ENCODE measurements at regions not wholly inside any gene's neighbourhood (a gene's known extent, or its start where the extent isn't known, plus 50 kb on each side); places are given as distances from the start of the nearest gene placed in this dataset.

DNA sequence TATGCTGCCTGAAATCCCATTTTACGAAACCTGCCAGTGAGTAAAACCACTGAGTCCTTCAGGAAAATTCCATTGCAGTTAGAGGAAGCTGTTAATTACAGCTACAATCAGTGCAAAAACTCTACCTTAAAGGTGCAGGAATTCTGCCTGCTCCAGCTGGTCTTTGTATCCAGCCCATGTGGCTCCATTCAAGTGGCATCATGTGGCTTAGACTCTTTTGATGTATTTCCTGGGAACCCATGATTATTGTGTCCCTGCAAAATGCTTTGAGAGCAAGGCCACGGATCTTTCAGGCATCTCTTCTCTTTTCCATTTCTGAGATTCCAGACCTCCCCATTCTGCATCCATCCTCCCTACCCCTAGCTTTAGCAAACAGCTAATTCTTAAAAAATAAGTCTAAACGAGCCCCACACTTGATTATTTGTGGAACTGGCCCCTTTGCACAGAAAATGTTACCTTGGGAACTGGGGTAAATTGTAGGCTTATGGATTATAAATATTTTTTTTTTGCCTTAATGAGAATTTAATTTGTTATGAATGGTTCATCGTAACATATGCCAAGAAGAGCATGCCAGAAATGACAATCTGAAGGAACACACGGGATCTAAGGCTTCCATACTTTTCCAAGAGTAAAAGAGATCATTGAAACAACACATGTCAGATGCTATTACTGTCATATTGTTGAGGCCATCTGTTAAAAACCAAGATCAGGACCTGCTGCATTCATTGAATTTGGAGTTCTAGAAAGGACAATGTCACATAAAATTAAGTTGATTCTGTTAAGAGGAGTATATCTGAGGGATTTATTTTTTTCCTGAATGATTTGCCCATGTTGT is 144.6 kb downstream of the TPH2 start:
- no peak overlapping the region for H3K27ac ChIP-seq
- H3K4me3 ChIP-seq = no peak overlapping the region
- H3K36me3 ChIP-seq = no peaks in the 10 kb centered on the region
- no peak for DNase-seq
- TF ChIP-seq, protein P1, sequence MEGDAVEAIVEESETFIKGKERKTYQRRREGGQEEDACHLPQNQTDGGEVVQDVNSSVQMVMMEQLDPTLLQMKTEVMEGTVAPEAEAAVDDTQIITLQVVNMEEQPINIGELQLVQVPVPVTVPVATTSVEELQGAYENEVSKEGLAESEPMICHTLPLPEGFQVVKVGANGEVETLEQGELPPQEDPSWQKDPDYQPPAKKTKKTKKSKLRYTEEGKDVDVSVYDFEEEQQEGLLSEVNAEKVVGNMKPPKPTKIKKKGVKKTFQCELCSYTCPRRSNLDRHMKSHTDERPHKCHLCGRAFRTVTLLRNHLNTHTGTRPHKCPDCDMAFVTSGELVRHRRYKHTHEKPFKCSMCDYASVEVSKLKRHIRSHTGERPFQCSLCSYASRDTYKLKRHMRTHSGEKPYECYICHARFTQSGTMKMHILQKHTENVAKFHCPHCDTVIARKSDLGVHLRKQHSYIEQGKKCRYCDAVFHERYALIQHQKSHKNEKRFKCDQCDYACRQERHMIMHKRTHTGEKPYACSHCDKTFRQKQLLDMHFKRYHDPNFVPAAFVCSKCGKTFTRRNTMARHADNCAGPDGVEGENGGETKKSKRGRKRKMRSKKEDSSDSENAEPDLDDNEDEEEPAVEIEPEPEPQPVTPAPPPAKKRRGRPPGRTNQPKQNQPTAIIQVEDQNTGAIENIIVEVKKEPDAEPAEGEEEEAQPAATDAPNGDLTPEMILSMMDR (IDR thresholded peaks at IDR 0.05) = no peak
- H3K9me3 ChIP-seq = no peaks in the 10 kb centered on the region
- ATAC-seq = no peak
- H3K27me3 ChIP-seq = no peaks in the 10 kb centered on the region
- H3K4me1 ChIP-seq = no peaks in the 10 kb centered on the region
- intact Hi-C loops (cut with DNase I) = no loop called here

DNA sequence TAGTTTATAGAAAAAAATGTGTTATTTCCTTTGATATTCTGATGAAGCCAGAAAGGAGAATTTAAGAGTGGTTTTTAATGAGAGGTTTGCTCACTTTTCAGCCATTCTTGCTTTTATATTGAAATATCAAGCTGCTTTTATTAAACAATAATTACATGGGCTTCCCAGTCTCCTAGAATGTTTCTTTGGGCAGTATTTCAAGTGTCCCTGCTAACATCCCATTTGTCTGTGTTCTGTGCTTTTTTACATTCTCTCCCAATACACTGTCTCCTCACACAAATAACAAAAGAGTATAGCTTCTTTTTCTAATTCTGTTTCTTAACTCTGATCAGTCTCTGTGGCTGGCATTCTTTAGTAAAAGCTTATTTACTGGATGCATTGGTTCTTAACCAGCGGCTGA is 145.4 kb downstream of the TPH2 start:
- DNase-seq = no peak
- no peak overlapping the region for H3K27ac ChIP-seq
- H3K4me3 ChIP-seq = no peak overlapping the region
- intact Hi-C loops (cut with DNase I) = no loop called here
- TF ChIP-seq, protein P1 (IDR thresholded peaks at IDR 0.05) = no peak
- H3K4me1 ChIP-seq = no peaks in the 10 kb centered on the region
- H3K27me3 ChIP-seq = no peaks in the 10 kb centered on the region
- no peaks in the 10 kb centered on the region for H3K36me3 ChIP-seq
- ATAC-seq = no peak
- no peaks in the 10 kb centered on the region for H3K9me3 ChIP-seq

DNA sequence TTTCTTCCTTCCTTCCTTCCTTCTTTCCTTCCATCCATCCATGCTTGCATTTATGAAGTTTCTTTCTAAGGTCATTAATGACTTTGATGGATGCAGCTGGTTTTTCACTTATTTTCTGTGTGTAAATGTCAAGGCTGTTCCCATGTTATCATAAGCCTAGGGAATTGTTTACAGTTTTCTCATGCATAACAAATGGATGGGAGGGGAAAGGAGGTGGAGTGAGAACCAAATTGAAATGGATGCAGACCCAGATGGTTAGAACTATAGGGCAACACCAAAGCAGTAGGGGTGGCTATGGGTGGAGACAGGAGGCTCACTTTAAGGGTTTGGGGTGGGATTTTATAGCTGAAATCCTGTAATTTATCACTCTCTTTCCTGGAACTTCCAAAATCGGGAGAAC is 146.2 kb downstream of the TPH2 start:
- intact Hi-C loops (cut with DNase I) = no loop called here
- no peak overlapping the region for H3K4me3 ChIP-seq
- ATAC-seq (no peak), DNase-seq (no peak)
- H3K27me3 ChIP-seq = no peaks in the 10 kb centered on the region
- H3K36me3 ChIP-seq = no peaks in the 10 kb centered on the region
- no peaks in the 10 kb centered on the region for H3K4me1 ChIP-seq
- TF ChIP-seq, protein P1 (IDR thresholded peaks at IDR 0.05) = no peak
- H3K9me3 ChIP-seq = no peaks in the 10 kb centered on the region
- no peak overlapping the region for H3K27ac ChIP-seq

DNA sequence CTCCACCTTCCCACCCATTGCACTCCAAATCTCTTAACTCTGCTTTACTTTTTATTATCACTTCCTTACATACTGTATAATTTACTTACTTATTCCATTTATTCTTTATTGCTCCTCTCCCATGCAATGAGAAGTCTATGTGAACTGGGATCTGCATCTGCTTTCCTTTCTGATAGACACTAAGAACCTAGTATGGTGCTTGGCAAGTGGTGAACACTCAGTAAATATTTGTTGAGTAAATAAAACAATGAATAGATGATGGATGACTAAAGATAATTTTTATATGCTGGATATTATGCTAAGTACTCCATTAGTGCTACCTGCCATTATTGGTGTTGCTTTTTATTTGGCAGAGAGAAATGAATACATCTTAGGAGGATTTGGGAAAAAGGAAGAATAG is 151.0 kb downstream of the TPH2 start:
- peaks cover 0 to 9% of the 10 kb centered on the region in 2 donors for H3K9me3 ChIP-seq
- ATAC-seq = no peak
- H3K4me3 ChIP-seq = no peak overlapping the region
- no peak for DNase-seq
- no peaks in the 10 kb centered on the region for H3K4me1 ChIP-seq
- intact Hi-C loops (cut with DNase I) = no loop called here
- H3K27me3 ChIP-seq = no peaks in the 10 kb centered on the region
- TF ChIP-seq, protein P1 (IDR thresholded peaks at IDR 0.05) = no peak
- H3K36me3 ChIP-seq = no peaks in the 10 kb centered on the region
- no peak overlapping the region for H3K27ac ChIP-seq

DNA sequence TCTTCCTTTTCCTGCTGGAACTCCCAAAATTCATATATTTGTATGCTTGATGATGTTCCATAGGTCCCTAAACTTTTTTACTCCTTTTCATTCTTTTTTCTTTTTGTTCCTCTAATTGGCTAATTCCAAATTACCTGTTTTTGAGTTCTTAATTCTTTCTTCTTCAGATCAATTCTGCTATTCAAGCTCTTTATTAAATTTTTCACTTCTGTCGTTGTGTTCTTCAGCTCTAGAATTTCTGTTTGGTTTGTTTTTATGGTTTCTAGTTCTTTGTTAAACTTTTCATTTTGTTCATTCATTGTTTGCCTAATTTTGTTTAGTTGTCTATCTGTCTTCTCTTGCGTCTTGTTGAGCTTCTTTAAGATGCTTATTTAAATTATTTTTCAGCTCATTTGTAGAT is 154.8 kb downstream of the TPH2 start:
- Histone ChIP-seq H3K27me3 (no peaks in the 10 kb centered on the region), H3K9me3 (peaks cover 0 to 9% of the 10 kb centered on the region in 2 donors), H3K4me3 (no peak overlapping the region), H3K36me3 (no peaks in the 10 kb centered on the region), H3K4me1 (no peaks in the 10 kb centered on the region), H3K27ac (no peak overlapping the region)
- no peak for ATAC-seq
- intact Hi-C loops (cut with DNase I) = no loop called here
- TF ChIP-seq, protein P1 (IDR thresholded peaks at IDR 0.05) = no peak
- DNase-seq = no peak

Measured in left lung (tissue), 4 donors.